H9 (cell line): ENCODE measurements at regions not wholly inside any gene's neighbourhood (a gene's known extent, or its start where the extent isn't known, plus 50 kb on each side); places are given as distances from the start of the nearest gene placed in this dataset.

Experiments used
- DNase-seq: peaks from one replicate; pipeline ENCODE4 v3.0.0-alpha.2; 2017
- H2AFZ ChIP-seq: one replicate; pipeline ENCODE4 v1.6.1; 2013; ENCODE audit warnings: mild to moderate bottlenecking, low read length, control low read depth, moderate library complexity
- H2AK5ac ChIP-seq: 2 replicates; pipeline ENCODE4 v1.6.1; 2013; ENCODE audit warnings: low read length, control low read depth, mixed read lengths; ENCODE audit not compliant: insufficient read length
- H2BK120ac ChIP-seq: one replicate; pipeline ENCODE4 v1.6.1; 2013; ENCODE audit warnings: low read depth, mild to moderate bottlenecking, low read length, control low read depth, inconsistent platforms; ENCODE audit not compliant: poor library complexity, severe bottlenecking
- H2BK12ac ChIP-seq: 2 replicates; pipeline ENCODE4 v1.6.1; 2013; ENCODE audit warnings: low read length, control low read depth, mixed read lengths, low read depth; ENCODE audit not compliant: insufficient read length
- H2BK15ac ChIP-seq: 2 replicates; pipeline ENCODE4 v1.6.1; 2013; ENCODE audit warnings: low read depth, low read length, control low read depth
- H2BK20ac ChIP-seq: one replicate; pipeline ENCODE4 v1.6.1; 2013; ENCODE audit warnings: low read depth, mild to moderate bottlenecking, low read length, control low read depth, inconsistent platforms; ENCODE audit not compliant: poor library complexity, severe bottlenecking
- H2BK5ac ChIP-seq: 2 replicates; pipeline ENCODE4 v1.6.1; 2013; ENCODE audit warnings: low read length, control low read depth, mixed read lengths; ENCODE audit not compliant: insufficient read length
- H3K14ac ChIP-seq: 2 replicates; pipeline ENCODE4 v1.6.1; 2013; ENCODE audit warnings: low read length, control low read depth; ENCODE audit not compliant: insufficient read depth
- H3K18ac ChIP-seq: 2 replicates; pipeline ENCODE4 v1.6.1; 2013; ENCODE audit warnings: low read depth, mild to moderate bottlenecking, mixed read lengths, low read length, control low read depth; ENCODE audit not compliant: insufficient read length
- H3K23ac ChIP-seq: 2 replicates; pipeline ENCODE4 v1.6.1; 2013; ENCODE audit warnings: low read length, control low read depth, mixed read lengths, low read depth; ENCODE audit not compliant: insufficient read length
- H3K23me2 ChIP-seq: 2 replicates; pipeline ENCODE4 v1.6.1; 2013; ENCODE audit warnings: low read depth, mild to moderate bottlenecking, mixed read lengths, low read length, control low read depth; ENCODE audit not compliant: insufficient read length, poor library complexity, severe bottlenecking
- H3K27ac ChIP-seq: 2 replicates; pipeline ENCODE4 v1.5.1; 2013; ENCODE audit warnings: low read length, control low read depth, mixed read lengths, low read depth; ENCODE audit not compliant: insufficient read length
- H3K27me3 ChIP-seq: 2 replicates; pipeline ENCODE4 v1.6.1; 2013; ENCODE audit warnings: low read length, control low read depth, inconsistent platforms; ENCODE audit not compliant: insufficient read depth
- H3K4ac ChIP-seq: 2 replicates; pipeline ENCODE4 v1.6.1; 2013; ENCODE audit warnings: low read depth, mild to moderate bottlenecking, control low read depth, inconsistent platforms, low read length, moderate library complexity
- H3K4me1 ChIP-seq: 2 replicates; pipeline ENCODE4 v1.6.1; 2013; ENCODE audit warnings: low read length, control low read depth, inconsistent platforms; ENCODE audit not compliant: insufficient read depth
- H3K4me2 ChIP-seq: 2 replicates; pipeline ENCODE4 v1.6.1; 2013; ENCODE audit warnings: low read length, control low read depth, mixed read lengths; ENCODE audit not compliant: insufficient read length, insufficient read depth
- H3K56ac ChIP-seq: 2 replicates; pipeline ENCODE4 v1.6.1; 2013; ENCODE audit warnings: low read depth, mild to moderate bottlenecking, mixed read lengths, low read length, control low read depth; ENCODE audit not compliant: insufficient read length
- H3K79me1 ChIP-seq: 2 replicates; pipeline ENCODE4 v1.6.1; 2013; ENCODE audit warnings: low read depth, mild to moderate bottlenecking, moderate library complexity, low read length, control low read depth, inconsistent platforms; ENCODE audit not compliant: insufficient read depth, poor library complexity, severe bottlenecking
- H3K79me2 ChIP-seq: 2 replicates; pipeline ENCODE4 v1.6.1; 2013; ENCODE audit warnings: low read length, control low read depth, inconsistent platforms; ENCODE audit not compliant: insufficient read depth
- H3K9ac ChIP-seq: 2 replicates; pipeline ENCODE4 v1.6.1; 2013; ENCODE audit warnings: low read length, control low read depth, mixed read lengths; ENCODE audit not compliant: insufficient read length; ENCODE audit errors: extremely low read depth
- H3K9me3 ChIP-seq: one replicate; pipeline ENCODE4 v1.6.1; 2013; ENCODE audit warnings: low read depth, low read length, inconsistent platforms; ENCODE audit not compliant: control insufficient read depth
- H3T11ph ChIP-seq: one replicate; pipeline ENCODE4 v1.6.1; 2013; ENCODE audit warnings: mild to moderate bottlenecking, low read length, control low read depth, inconsistent platforms
- H4K20me1 ChIP-seq: one replicate; pipeline ENCODE4 v1.6.1; 2013; ENCODE audit not compliant: control insufficient read depth, insufficient read length, insufficient read depth
- H4K5ac ChIP-seq: 2 replicates; pipeline ENCODE4 v1.6.1; 2013; ENCODE audit warnings: low read depth, mild to moderate bottlenecking, mixed read lengths, low read length, control low read depth; ENCODE audit not compliant: insufficient read length
- H4K8ac ChIP-seq: replicated peaks from 2 replicates; pipeline ENCODE4 v1.6.1; 2013; ENCODE audit warnings: low read length, control low read depth, mixed read lengths, low read depth; ENCODE audit not compliant: insufficient read length
- H4K91ac ChIP-seq: 2 replicates; pipeline ENCODE4 v1.6.1; 2013; ENCODE audit warnings: low read depth, mild to moderate bottlenecking, moderate library complexity, mixed read lengths, low read length, control low read depth; ENCODE audit not compliant: insufficient read length
- H3K27ac Mint-ChIP-seq, 3 experiments: 2 replicates in 2 of 3; 3 replicates in 1 of 3; pipeline ENCODE4 v1.8.0; 2020 to 2021; ENCODE audit warnings: mixed read lengths in 3 of 3, mild to moderate bottlenecking in 1 of 3, moderate library complexity in 1 of 3
- H3K27me3 Mint-ChIP-seq: 2 replicates; pipeline ENCODE4 v1.8.0; 2021; ENCODE audit warnings: low read depth, mild to moderate bottlenecking, moderate library complexity, mixed read lengths
- H3K36me3 Mint-ChIP-seq, 3 experiments: 2 replicates in 2 of 3; 3 replicates in 1 of 3; pipeline ENCODE4 v1.8.0; 2020 to 2021; ENCODE audit warnings: low read depth in 3 of 3, mixed read lengths in 3 of 3; ENCODE audit not compliant: insufficient read depth in 1 of 3
- H3K4me1 Mint-ChIP-seq, 2 experiments: 2 replicates each; pipeline ENCODE4 v1.8.0; 2020; ENCODE audit warnings: mixed read lengths in 2 of 2
- H3K4me3 Mint-ChIP-seq, 2 experiments: 2 replicates in 1 of 2; 3 replicates in 1 of 2; pipeline ENCODE4 v1.8.0; 2020 to 2021; ENCODE audit warnings: mild to moderate bottlenecking in 2 of 2, mixed read lengths in 2 of 2, moderate library complexity in 1 of 2
- H3K9me3 Mint-ChIP-seq, 2 experiments: 2 replicates in 1 of 2; 3 replicates in 1 of 2; pipeline ENCODE4 v1.8.0; 2020; ENCODE audit warnings: mild to moderate bottlenecking in 2 of 2, mixed read lengths in 2 of 2, moderate library complexity in 1 of 2
- WGBS: extraction: QIAGEN DNeasy Blood & Tissue Kit; methylation state at CpG from one replicate; pipeline ENCODE4 v1.1.7; 2013; ENCODE audit warnings: missing lambda C conversion rate, low lambda C conversion rate, mixed read lengths; ENCODE audit not compliant: insufficient read length; ENCODE audit errors: extremely low coverage; 5-methylcytosine and 5-hydroxymethylcytosine counted together
- TF ChIP-seq, protein P1 (sequence below): fragments of 200-600 bp; sonication (generic); conservative IDR thresholded peaks from 3 replicates; pipeline ENCODE4 v1.8.0; 2021; ENCODE audit warnings: antibody characterized with exemption, mild to moderate bottlenecking

DNA sequence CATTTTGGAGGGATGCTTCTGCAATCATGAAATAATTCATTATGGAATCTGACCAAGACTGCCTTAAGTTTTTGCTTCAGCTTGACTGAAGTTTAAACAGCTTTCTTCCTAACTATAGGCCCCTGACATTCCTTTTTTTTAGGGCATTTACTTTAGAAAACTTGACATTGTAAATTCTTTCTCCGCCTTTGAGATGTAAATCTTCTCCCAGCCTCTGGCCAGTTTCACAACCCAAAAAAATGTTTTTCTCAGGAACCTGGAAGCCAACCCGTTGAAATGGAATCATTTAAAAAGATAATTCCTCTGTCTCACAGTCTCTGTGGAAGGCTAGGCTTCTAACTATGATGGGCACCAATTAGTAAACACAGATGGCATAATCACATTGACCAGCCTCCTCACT is 710.4 kb upstream of the PABPC4L start:
- H2BK20ac ChIP-seq, result no peak overlapping the region
- H4K5ac ChIP-seq, result no peak overlapping the region
- no CpG with 5 or more reads among the region's 2 CpGs for WGBS
- TF ChIP-seq, protein P1, sequence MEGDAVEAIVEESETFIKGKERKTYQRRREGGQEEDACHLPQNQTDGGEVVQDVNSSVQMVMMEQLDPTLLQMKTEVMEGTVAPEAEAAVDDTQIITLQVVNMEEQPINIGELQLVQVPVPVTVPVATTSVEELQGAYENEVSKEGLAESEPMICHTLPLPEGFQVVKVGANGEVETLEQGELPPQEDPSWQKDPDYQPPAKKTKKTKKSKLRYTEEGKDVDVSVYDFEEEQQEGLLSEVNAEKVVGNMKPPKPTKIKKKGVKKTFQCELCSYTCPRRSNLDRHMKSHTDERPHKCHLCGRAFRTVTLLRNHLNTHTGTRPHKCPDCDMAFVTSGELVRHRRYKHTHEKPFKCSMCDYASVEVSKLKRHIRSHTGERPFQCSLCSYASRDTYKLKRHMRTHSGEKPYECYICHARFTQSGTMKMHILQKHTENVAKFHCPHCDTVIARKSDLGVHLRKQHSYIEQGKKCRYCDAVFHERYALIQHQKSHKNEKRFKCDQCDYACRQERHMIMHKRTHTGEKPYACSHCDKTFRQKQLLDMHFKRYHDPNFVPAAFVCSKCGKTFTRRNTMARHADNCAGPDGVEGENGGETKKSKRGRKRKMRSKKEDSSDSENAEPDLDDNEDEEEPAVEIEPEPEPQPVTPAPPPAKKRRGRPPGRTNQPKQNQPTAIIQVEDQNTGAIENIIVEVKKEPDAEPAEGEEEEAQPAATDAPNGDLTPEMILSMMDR, result no peak
- H2BK120ac ChIP-seq, result no peak overlapping the region
- H2AK5ac ChIP-seq, result no peak overlapping the region
- peak overlapping the region; percentile 62 to 97 (median 94); a peak in 6 of 7 replicates for H3K27ac Mint-ChIP-seq
- H2BK15ac ChIP-seq, result no peak overlapping the region
- H3K27ac ChIP-seq, result peak overlapping the region; percentile 95
- peaks cover 27 to 42% of the 10 kb centered on the region in 2 experiments for H3K4me1 Mint-ChIP-seq
- no peak overlapping the region for H3K56ac ChIP-seq
- H4K91ac ChIP-seq, result no peak overlapping the region
- peak overlapping the region; percentile 46 for H2BK5ac ChIP-seq
- H3K14ac ChIP-seq, result no peak overlapping the region
- no peak overlapping the region for H2AFZ ChIP-seq
- H3K4ac ChIP-seq, result no peak overlapping the region
- peaks cover 5 to 12% (median 10%) of the 10 kb centered on the region in 3 experiments for H3K36me3 Mint-ChIP-seq
- no peaks in the 10 kb centered on the region for H3K27me3 Mint-ChIP-seq
- H3K79me2 ChIP-seq, result no peaks in the 10 kb centered on the region
- no peaks in the 10 kb centered on the region for H3K27me3 ChIP-seq
- no peak overlapping the region for H2BK12ac ChIP-seq
- no peak for DNase-seq
- H3K79me1 ChIP-seq, result no peaks in the 10 kb centered on the region
- H4K20me1 ChIP-seq, result no peaks in the 10 kb centered on the region
- no peak overlapping the region for H3K18ac ChIP-seq
- H3K23ac ChIP-seq, result no peak overlapping the region
- H3K9me3 ChIP-seq, result no peaks in the 10 kb centered on the region
- peaks cover 4 to 8% of the 10 kb centered on the region in 2 experiments for H3K9me3 Mint-ChIP-seq
- no peaks in the 10 kb centered on the region for H3K23me2 ChIP-seq
- H3K4me3 Mint-ChIP-seq, result peak overlapping the region in 1 of 2 experiments; percentile 59; a peak in 1 of 5 replicates
- H4K8ac ChIP-seq, result no peak overlapping the region
- H3K4me2 ChIP-seq, result peak overlapping the region; percentile 44
- H3T11ph ChIP-seq, result no peak overlapping the region
- peaks cover 2% of the 10 kb centered on the region; the same call in 1 of the 2 replicates for H3K4me1 ChIP-seq
- no peak overlapping the region for H3K9ac ChIP-seq
